RWPE1 (cell line): ENCODE measurements at regions not wholly inside any gene's neighbourhood (a gene's known extent, or its start where the extent isn't known, plus 50 kb on each side); places are given as distances from the start of the nearest gene placed in this dataset.

Source experiments
- CTCF ChIA-PET: fragments of 350-600 bp; sonication (Branson Sonifier 250); formaldehyde crosslinking; extraction: SDS; loops from one replicate; lab custom pipeline; 2021; lab: Yijun Ruan, JAX
- POLR2A ChIA-PET: fragments of 400-600 bp; formaldehyde crosslinking; extraction: SDS; loops from one replicate; lab custom pipeline; 2020; ENCODE audit warnings: antibody characterized with exemption; ENCODE audit not compliant: low non-redundant PET; lab: Yijun Ruan, JAX
- DNase-seq: peaks from one replicate; pipeline ENCODE4 v3.0.0; 2012; ENCODE audit warnings: low spot score
- H3K27ac ChIP-seq: fragments of 450-650 bp; 2 replicates; pipeline ENCODE4 v1.5.1; 2017
- CTCF ChIP-seq: fragments of 450-650 bp; conservative IDR thresholded peaks from 2 replicates; pipeline ENCODE4 v1.5.1; 2017; ENCODE audit warnings: low read depth, mild to moderate bottlenecking

DNA sequence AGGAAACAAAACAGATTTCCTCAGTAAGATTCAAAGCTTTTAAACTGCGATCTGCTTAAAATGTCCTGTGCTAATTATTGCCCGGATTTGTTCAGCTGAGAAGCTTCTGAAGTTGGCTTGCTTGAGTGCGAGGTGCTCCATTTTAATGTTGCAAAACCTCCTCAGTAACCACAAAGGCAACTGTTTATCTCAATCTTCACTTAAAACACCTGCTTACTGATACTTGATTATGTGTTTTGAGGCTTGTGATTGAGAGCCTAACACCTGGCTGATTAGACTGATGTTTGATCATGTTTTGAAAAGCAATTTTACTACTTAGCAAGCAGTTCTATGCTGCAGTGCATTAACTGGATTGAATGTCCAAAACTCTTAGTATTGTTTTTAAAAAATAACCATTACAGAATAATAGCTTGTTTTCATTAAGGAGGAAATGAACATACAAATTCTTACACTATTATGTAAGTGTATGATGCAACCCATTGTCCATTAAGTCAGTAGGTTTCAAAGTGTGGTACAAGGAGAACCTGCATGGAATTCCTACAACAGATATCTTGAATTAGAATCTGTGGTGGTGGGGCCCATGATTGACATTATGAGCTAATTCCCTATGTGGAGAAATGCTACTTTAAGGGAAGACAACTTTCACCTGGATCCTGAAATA is 96.9 kb upstream of the FAM180A start:
- H3K27ac ChIP-seq, result no peak overlapping the region
- ChIA-PET CTCF (no interaction called here), POLR2A (no interaction called here)
- no peak for TF ChIP-seq CTCF
- DNase-seq, result no peak

DNA sequence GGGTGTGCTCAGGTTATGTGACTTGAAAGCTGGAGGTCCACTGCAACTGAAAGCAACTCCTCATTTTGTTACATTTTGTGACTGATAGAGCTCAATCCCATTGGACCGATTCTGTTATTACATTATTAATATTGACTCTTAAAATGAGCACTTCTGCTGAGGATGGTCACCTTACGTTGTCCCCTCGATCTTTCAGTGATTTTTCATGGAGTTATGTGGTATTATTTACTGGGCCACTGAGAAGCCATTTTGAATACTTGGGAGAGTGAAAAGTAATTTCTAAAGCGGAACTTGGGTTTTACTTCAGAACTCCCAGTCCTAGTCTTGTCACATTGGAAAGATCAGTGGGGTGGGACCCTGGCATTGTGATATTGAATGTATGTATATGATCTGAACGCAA is 96.3 kb upstream of the FAM180A start:
- ChIA-PET CTCF (no interaction called here), POLR2A (no interaction called here)
- no peak overlapping the region for H3K27ac ChIP-seq
- DNase-seq, result no peak
- TF ChIP-seq CTCF, result no peak

- POLR2A ChIA-PET, result no interaction called here
- CTCF ChIA-PET, result interaction anchor here (0.5 kb wide), 1 partner anchor 221 kb away, joined by 3 read pairs; no protein-coding TSS in a partner anchor
- no peak for DNase-seq
- H3K27ac ChIP-seq, result no peak overlapping the region
- TF ChIP-seq CTCF, result no peak
Observed at GRCh38 chr7:135843214-135843613, 94.6 kb upstream of the FAM180A start.

DNA sequence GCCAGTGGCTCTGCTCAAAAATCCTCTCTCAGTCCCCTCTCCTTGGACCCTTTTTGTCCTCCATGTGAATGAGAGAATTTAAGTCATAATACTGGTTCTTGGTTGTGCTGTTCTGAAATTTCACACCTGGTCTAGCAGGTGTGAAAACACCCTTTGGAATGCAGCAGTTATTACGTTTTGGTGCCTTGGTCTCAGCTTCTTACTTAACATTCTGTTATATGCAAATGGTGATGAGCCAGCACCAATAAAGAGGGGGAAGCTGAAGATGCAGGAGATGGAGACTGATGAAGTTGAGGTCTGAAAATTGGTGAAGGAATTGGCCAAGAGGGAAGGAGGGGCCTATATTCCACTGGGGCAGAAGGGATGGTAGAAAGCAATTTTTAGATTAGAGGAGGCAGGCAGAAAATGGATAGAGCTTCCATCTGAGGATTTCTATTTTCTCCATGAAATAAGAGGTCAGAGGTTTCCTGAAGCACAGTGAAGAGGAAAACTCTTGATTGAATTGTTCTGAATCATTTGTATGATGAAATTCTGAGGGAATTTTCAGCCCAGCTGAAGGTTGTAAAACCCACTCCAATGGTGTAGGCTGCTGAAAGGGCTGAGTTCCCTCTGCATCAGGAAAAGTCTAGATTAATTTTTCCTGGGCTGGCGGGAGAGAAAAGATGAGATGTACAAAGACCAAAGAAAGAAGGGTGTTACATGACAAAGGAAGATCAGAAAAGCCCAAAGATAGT is 94.0 kb upstream of the FAM180A start:
- no peak for DNase-seq
- TF ChIP-seq CTCF, result no peak
- ChIA-PET CTCF (interaction anchor here (0.5 kb wide), 1 partner anchor 221 kb away, joined by 3 read pairs; no protein-coding TSS in a partner anchor), POLR2A (no interaction called here)
- no peak overlapping the region for H3K27ac ChIP-seq

- POLR2A ChIA-PET, result interaction anchor here (0.7 kb wide), 1 partner anchor 1452 kb away, joined by 9 read pairs; no protein-coding TSS in a partner anchor
- no peak for TF ChIP-seq CTCF
Observed at GRCh38 chr7:135840591-135840990, 92.0 kb upstream of the FAM180A start.

DNA sequence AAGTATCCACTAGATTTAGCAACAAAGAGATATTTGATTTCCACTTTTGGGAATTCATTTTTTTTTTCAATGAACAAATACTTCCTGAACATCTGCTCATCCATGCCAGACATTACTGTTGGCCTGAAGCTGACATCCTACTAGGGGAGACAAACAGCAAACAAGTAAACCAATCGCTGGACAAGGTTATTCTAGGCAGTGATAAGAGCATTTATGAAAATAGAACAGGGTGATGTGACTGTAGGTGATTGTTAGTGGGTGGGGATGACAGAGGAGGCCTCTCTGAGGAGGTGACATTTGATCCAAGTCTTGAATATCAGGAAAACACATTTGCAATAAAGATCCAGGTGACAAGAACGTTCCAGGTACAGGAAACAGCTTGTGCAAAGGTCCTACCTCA is 89.1 kb upstream of the FAM180A start:
- no peak for DNase-seq
- TF ChIP-seq CTCF, result no peak
- ChIA-PET CTCF (no interaction called here), POLR2A (no interaction called here)
- no peak overlapping the region for H3K27ac ChIP-seq

More at GRCh38 chr7:135840591-135840990, 92.0 kb upstream of the FAM180A start:
- H3K27ac ChIP-seq, result no peak overlapping the region
- CTCF ChIA-PET, result no interaction called here
- DNase-seq, result no peak
